Retinal pigment epithelial cell (primary cell): ENCODE measurements at regions not wholly inside any gene's neighbourhood (a gene's known extent, or its start where the extent isn't known, plus 50 kb on each side); places are given as distances from the start of the nearest gene placed in this dataset.

Source experiments
- DNase-seq: peaks from one replicate; pipeline ENCODE4 v3.0.0-alpha.2; 2010; ENCODE audit warnings: low read depth
- H3K4me3 ChIP-seq: 2 replicates; pipeline ENCODE4 v1.5.1; 2011; ENCODE audit warnings: mild to moderate bottlenecking, low read length, control low read depth, moderate library complexity
- CTCF ChIP-seq: conservative IDR thresholded peaks from 2 replicates; pipeline ENCODE4 v1.5.1; 2011; ENCODE audit warnings: low read depth, low read length, control low read depth, inconsistent platforms

GRCh38 chr18:64490207-64490606 lies 341.3 kb upstream of the LINC00305 start:
- no peak for TF ChIP-seq CTCF
- H3K4me3 ChIP-seq = no peak overlapping the region
- DNase-seq = no peak

GRCh38 chr18:64488698-64489097 lies 339.8 kb upstream of the LINC00305 start:
- TF ChIP-seq CTCF = no peak

GRCh38 chr18:64474773-64475172 lies 325.9 kb upstream of the LINC00305 start:
- no peak for TF ChIP-seq CTCF
- DNase-seq = no peak
- H3K4me3 ChIP-seq = no peak overlapping the region

More at GRCh38 chr18:64488698-64489097, 339.8 kb upstream of the LINC00305 start:
- DNase-seq = no peak
- H3K4me3 ChIP-seq = no peak overlapping the region

GRCh38 chr18:64474255-64474654 lies 325.4 kb upstream of the LINC00305 start:
- no peak for DNase-seq
- TF ChIP-seq CTCF = no peak
- no peak overlapping the region for H3K4me3 ChIP-seq

- TF ChIP-seq CTCF = no peak
- no peak for DNase-seq
Observed at GRCh38 chr18:64449434-64449833, 300.5 kb upstream of the LINC00305 start.

GRCh38 chr18:64444819-64445218 lies 295.9 kb upstream of the LINC00305 start:
- no peak for TF ChIP-seq CTCF
- no peak for DNase-seq
- no peak overlapping the region for H3K4me3 ChIP-seq

More at GRCh38 chr18:64449434-64449833, 300.5 kb upstream of the LINC00305 start:
- H3K4me3 ChIP-seq = no peak overlapping the region

DNA sequence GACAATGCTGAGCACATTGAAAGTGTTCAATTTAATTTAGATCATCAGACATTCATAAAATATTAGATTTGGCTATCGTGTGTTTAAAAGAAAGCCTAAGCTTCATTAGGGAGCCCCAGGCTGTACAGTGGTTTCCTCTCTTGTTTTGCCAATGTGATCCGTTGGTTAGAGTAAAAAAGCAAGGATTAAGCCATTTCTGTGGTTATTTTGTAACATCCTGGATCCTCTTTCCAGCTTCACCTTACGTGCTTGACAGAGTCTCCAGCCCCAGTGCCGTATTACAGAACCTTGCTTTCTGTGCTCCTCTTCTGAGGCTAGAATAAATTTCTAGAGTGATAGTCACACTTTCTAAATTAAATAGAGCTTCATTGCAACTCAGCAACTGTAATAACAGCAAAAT lies 289.3 kb upstream of the LINC00305 start:
- no peak for DNase-seq
- H3K4me3 ChIP-seq = no peak overlapping the region
- TF ChIP-seq CTCF = no peak
